ENCODE measurements at regions not wholly inside any gene's neighbourhood (a gene's known extent, or its start where the extent isn't known, plus 50 kb on each side); places are given as distances from the start of the nearest gene placed in this dataset.
A peak's percentile ranks its signal among the peaks of the same experiment; 100 is the strongest.
"Not testable (repeated sequence)": the region's sequence is repeated elsewhere in the genome, so short reads cannot be mapped to it uniquely, and the experiment has no call there.

DNA sequence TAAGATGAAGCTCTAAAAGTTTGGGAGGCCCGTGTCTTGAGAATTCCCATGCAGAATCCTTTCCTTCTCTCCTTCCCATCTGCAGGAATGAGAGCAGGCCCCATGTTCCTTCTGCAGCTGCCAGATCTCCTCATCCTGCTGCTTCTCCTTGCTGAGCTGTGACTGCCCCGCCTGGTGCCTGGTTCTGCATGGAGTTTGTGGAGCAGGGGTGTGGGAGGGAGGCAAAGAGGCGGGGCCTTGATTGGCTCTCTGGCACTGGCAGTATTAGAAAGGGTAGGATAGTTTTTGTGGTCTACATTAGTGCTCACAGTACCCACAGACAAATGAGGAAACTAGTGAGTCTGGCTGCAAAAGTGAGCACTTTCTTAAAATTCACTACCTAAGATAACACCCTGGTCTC lies 91.1 kb upstream of the CLPB start:
- Mint-ChIP-seq H3K9me3 (no peaks in the 10 kb centered on the region), H3K4me1 (peaks cover 13% of the 10 kb centered on the region), H3K36me3 (ENCODE audit: low read depth) (no peaks in the 10 kb centered on the region), H3K27ac (no peak overlapping the region), H3K4me3 (no peak overlapping the region), H3K27me3 (peaks cover 4% of the 10 kb centered on the region)
- no peak for DNase-seq
- ChIA-PET POLR2A (no interaction called here), CTCF (interaction anchor here (1.5 kb wide), 1 partner anchor 54 kb away, joined by 4 read pairs; no protein-coding TSS in a partner anchor)

DNA sequence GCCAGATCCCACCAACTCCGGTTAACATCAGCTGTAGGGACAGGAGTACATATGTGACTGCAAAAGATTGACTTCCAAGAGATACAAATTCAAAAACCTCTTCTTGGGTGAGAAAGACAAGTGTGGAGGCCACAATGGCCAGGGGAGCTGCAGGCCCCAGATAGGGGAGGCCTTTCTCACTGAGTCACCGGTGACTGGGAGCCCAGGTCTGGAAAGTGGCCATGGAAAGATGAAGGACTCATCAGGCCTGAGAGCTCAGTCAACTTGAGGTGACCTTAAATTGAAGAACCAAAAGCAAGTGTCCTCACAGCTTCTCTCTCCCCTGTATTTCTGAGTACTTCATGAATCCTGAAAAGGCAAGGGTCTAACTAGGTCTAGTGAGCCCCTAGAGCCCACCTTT lies 90.4 kb upstream of the CLPB start:
- H3K4me1 Mint-ChIP-seq, result peaks cover 20% of the 10 kb centered on the region
- H3K4me3 Mint-ChIP-seq, result no peak overlapping the region
- CTCF ChIA-PET, result interaction anchor here (1.5 kb wide), 1 partner anchor 53 kb away, joined by 4 read pairs; no protein-coding TSS in a partner anchor
- DNase-seq, result no peak
- POLR2A ChIA-PET, result no interaction called here
- no peaks in the 10 kb centered on the region for H3K36me3 Mint-ChIP-seq (ENCODE audit: low read depth)
- no peak overlapping the region for H3K27ac Mint-ChIP-seq
- no peaks in the 10 kb centered on the region for H3K27me3 Mint-ChIP-seq
- H3K9me3 Mint-ChIP-seq, result no peaks in the 10 kb centered on the region

DNA sequence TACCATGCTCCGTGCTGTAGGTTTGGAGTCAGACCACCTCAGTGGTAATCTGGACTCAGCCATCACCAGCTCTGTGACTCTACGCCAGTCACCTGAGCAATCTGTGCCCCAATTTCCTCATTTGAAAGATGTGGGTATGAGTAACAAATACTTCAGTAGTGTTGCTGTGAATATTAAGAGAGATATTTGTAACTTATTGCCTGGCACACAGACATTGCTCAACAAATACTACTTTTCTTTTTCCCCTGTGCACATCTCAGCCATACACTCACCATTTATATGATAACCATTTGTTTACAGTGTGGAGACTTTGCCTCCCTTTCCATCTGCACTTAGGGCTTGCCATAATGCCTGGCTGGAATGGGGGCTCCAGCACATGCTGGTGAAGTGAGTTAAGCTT lies 89.7 kb upstream of the CLPB start:
- ChIA-PET POLR2A (no interaction called here), CTCF (interaction anchor here (1.5 kb wide), 1 partner anchor 52 kb away, joined by 4 read pairs; no protein-coding TSS in a partner anchor)
- no peaks in the 10 kb centered on the region for H3K27me3 Mint-ChIP-seq
- no peaks in the 10 kb centered on the region for H3K9me3 Mint-ChIP-seq
- H3K27ac Mint-ChIP-seq, result no peak overlapping the region
- no peak for DNase-seq
- H3K4me1 Mint-ChIP-seq, result peaks cover 27% of the 10 kb centered on the region
- H3K4me3 Mint-ChIP-seq, result no peak overlapping the region
- no peaks in the 10 kb centered on the region for H3K36me3 Mint-ChIP-seq (ENCODE audit: low read depth)

DNA sequence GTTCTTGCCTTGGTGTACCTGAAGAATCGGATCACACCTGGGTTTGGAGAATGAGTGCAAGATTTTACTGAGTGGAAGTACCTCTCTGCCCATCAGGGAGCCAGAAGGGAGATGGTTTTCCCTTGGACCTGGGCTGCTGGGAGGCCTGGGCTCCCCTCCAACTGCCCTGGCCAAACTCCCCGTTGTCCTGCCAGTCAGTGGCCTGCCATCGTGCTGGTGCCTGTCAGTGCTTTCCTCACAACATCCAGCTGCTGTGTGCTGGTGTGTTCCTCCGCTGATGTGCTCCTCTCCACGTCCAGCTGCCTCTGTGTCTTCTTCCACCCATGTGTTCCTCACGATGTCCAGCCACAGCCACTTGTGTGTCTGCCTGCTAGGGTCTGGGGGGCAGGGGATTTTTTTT lies 87.9 kb upstream of the CLPB start:
- POLR2A ChIA-PET, result no interaction called here
- no peaks in the 10 kb centered on the region for H3K9me3 Mint-ChIP-seq
- peaks cover 2% of the 10 kb centered on the region for H3K27me3 Mint-ChIP-seq
- H3K4me1 Mint-ChIP-seq, result peaks cover 27% of the 10 kb centered on the region
- DNase-seq, result no peak
- no peak overlapping the region for H3K4me3 Mint-ChIP-seq
- H3K36me3 Mint-ChIP-seq (ENCODE audit: low read depth), result no peaks in the 10 kb centered on the region
- CTCF ChIA-PET, result no interaction called here
- H3K27ac Mint-ChIP-seq, result no peak overlapping the region

DNA sequence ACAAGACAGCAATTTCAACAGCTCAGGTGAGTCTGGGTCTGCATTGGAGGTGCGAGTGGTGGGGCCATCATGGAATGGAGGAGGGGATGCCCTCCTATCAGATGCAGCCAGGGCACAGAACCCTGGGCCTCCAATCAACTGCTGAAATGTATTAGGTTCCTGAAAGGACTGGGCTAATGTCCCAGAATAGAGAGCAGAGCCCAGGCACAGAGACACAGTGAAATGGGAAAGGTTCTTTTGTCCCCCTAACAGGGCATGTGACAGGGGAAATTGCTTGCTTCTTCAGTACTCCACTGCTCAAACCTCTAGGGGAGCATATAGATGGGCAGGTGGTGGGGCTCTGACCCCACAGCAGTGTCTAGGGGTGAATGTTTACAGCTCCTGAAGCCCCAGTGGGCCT lies 87.3 kb upstream of the CLPB start:
- H3K4me1 Mint-ChIP-seq, result peaks cover 27% of the 10 kb centered on the region
- ChIA-PET CTCF (interaction anchor here (0.9 kb wide), 1 partner anchor 17 kb away, joined by 3 read pairs; no protein-coding TSS in a partner anchor), POLR2A (no interaction called here)
- no peak overlapping the region for H3K27ac Mint-ChIP-seq
- H3K27me3 Mint-ChIP-seq, result peaks cover 5% of the 10 kb centered on the region
- H3K9me3 Mint-ChIP-seq, result no peaks in the 10 kb centered on the region
- no peak for DNase-seq
- no peaks in the 10 kb centered on the region for H3K36me3 Mint-ChIP-seq (ENCODE audit: low read depth)
- H3K4me3 Mint-ChIP-seq, result no peak overlapping the region

DNA sequence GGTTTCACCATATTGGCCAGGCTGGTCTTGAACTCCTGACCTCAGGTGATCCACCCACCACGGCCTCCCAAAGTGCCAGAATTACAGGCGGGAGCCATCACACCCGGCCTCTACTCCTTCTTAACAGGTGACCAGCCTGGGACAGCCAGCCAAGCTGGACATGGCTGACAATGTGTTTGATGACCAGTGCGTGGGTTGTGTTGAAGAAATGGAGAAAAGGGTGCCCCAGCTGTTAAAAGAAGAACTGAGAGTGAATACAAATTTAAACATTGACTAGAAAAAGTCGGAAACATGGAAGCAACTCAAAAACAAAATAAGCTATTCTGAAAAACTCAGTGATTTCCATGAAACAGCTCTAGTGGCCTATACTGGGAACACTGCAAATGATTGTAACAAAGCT lies 86.5 kb upstream of the CLPB start:
- H3K27me3 Mint-ChIP-seq, result peaks cover 8% of the 10 kb centered on the region
- ChIA-PET CTCF (interaction anchor here (0.9 to 2.4 kb wide), 7 partner anchors 17 to 163 kb away, joined by 3 to 8 read pairs (median 4); no protein-coding TSS in a partner anchor), POLR2A (interaction anchor here (1.3 kb wide), 1 partner anchor 593 kb away, joined by 4 read pairs; the partner anchor contains the start of gene XNDC1N)
- peaks cover 27% of the 10 kb centered on the region for H3K4me1 Mint-ChIP-seq
- peaks cover 4% of the 10 kb centered on the region for H3K36me3 Mint-ChIP-seq (ENCODE audit: low read depth)
- no peak overlapping the region for H3K4me3 Mint-ChIP-seq
- DNase-seq, result no peak
- H3K27ac Mint-ChIP-seq, result no peak overlapping the region
- peaks cover 4% of the 10 kb centered on the region for H3K9me3 Mint-ChIP-seq

DNA sequence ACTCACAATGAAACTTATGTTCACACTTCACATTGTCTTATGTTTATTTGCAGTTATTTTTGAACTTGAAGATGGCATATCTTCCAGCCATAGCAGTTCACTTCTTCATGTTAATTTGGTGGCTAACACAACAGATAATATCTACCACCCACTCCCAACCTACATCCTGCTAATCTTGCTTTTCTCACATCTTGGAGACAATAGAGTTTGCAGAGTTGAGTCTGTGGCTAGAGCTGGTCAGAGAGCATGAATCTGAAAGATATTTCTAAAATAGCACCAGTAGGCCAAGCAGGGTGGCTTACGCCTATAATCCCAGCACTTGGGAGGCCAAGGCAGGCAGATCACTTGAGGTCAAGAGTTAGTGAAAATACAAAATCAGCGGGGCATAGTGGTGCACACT lies 85.6 kb upstream of the CLPB start:
- not testable (repeated sequence) for H3K36me3 Mint-ChIP-seq (ENCODE audit: low read depth); H3K9me3 Mint-ChIP-seq; H3K27me3 Mint-ChIP-seq
- ChIA-PET CTCF (interaction anchor here (0.8 to 2.4 kb wide), 9 partner anchors 25 to 164 kb away, joined by 3 to 8 read pairs (median 3); no protein-coding TSS in a partner anchor), POLR2A (interaction anchor here (0.7 to 1.3 kb wide), 3 partner anchors 36 to 1485 kb away, joined by 3 to 4 read pairs (median 4); partner anchors contain the start of gene XNDC1N)
- Mint-ChIP-seq H3K27ac (peak overlapping the region; percentile 94), H3K4me1 (peaks cover 25% of the 10 kb centered on the region), H3K4me3 (peak overlapping the region; percentile 72)
- DNase-seq, result peak; percentile 37

DNA sequence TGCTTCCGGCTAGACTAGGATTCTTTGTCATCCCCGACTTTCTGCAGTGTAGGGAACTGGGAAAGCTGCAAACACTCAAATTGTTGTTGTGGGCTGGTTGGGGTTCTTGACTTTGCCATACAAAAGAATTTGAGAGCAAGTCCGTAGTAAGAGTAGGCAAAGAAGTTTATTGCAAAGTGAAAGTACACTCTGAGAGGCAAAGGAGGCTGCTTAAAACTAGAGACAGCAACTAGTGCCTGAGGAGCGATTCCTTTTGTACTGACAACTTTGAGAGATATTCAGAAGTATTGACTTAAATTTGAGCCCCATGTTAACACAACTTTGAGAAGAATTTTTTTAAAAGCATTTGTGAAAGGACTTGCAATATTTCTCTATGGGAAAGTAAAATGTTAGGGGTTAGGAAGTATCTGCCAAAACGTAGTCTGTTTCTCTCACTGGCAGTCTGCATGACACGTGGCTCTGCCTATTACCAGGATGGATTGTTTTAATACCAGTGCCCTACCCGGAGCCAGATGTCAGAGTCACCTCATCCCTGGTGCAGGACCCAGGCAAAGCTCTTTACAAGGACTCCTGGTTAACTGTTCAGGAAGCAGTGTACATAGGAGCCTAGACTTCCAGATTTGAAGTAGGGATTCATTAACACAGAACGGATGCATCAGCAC lies 85.0 kb upstream of the CLPB start:
- Mint-ChIP-seq H3K27me3 (peaks cover 11% of the 10 kb centered on the region), H3K9me3 (peaks cover 6% of the 10 kb centered on the region), H3K27ac (peak overlapping the region; percentile 94), H3K36me3 (ENCODE audit: low read depth) (peaks cover 7% of the 10 kb centered on the region), H3K4me3 (peak overlapping the region; percentile 72), H3K4me1 (peaks cover 25% of the 10 kb centered on the region)
- DNase-seq, result peak; percentile 41
- ChIA-PET POLR2A (interaction anchor here (1.2 to 1.3 kb wide), 2 partner anchors 36 to 591 kb away, joined by 4 read pairs; partner anchors contain the start of gene XNDC1N), CTCF (interaction anchor here (0.8 to 2.4 kb wide), 6 partner anchors 26 to 165 kb away, joined by 3 to 8 read pairs (median 4); no protein-coding TSS in a partner anchor)

DNA sequence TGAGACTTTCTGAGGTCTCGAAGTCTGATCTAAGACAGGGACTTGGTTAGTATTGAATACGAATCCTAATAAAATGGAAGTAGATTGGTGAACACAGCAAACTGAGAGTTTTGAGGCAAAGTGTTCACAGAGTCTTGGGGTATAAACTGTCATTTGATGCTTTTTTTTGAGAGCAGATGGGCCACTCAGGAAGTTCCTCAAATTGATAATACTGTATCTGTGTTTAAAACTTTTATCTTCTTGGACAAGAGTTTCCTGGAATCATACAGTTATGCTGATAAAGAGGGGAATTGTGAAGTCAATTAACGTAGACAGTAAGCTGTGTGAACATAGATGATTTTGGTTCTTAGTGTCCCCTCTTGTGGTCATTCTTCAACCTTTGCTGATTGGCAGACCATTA lies 80.0 kb upstream of the CLPB start:
- ChIA-PET CTCF (no interaction called here), POLR2A (no interaction called here)
- Mint-ChIP-seq H3K27me3 (peaks cover 13% of the 10 kb centered on the region), H3K9me3 (peaks cover 33% of the 10 kb centered on the region), H3K36me3 (ENCODE audit: low read depth) (peaks cover 16% of the 10 kb centered on the region), H3K4me1 (peaks cover 5% of the 10 kb centered on the region), H3K27ac (no peak overlapping the region), H3K4me3 (no peak overlapping the region)
- no peak for DNase-seq

DNA sequence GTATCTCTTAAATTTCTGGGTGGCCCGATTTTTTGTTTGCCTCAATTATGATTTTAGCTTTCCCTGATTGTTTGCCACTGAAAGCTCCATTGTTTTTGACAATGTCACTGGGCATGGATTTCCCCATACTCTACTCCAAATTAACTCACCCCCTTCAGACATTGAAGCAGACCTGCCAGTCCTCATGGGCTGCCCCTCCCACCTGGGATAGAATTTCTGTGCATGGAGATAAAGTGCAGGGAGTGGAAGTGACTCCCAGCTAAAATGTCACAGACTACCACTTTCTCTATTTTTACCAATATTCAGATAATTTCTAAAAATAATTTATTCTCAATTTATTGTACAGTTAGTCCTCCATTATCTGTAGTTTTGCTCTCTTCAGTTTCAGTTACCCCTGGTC lies 79.1 kb upstream of the CLPB start:
- H3K27ac Mint-ChIP-seq, result no peak overlapping the region
- H3K36me3 Mint-ChIP-seq (ENCODE audit: low read depth), result peaks cover 16% of the 10 kb centered on the region
- DNase-seq, result no peak
- H3K27me3 Mint-ChIP-seq, result peaks cover 13% of the 10 kb centered on the region
- ChIA-PET CTCF (no interaction called here), POLR2A (no interaction called here)
- H3K4me3 Mint-ChIP-seq, result no peak overlapping the region
- peaks cover 33% of the 10 kb centered on the region for H3K9me3 Mint-ChIP-seq
- no peaks in the 10 kb centered on the region for H3K4me1 Mint-ChIP-seq

DNA sequence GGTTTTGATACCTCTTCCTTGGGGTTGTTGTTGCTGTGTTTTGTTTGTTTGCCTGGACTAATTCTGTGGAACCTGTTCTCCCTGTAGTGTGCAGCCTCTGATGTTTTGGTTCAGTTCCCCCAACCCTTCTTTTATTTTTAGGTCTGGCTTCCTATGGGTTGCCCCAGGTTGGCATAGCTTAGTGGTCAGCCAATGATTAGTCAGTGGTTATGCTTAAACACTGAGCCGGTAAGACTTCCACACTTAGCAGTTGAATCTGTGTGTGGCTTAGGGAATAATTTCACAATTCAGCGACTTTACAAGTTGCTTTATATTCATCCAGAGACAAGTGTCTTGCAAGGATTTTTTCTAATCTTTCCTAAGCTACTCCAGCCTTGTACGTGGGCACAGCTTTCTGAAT lies 78.6 kb upstream of the CLPB start:
- Mint-ChIP-seq H3K4me3 (no peak overlapping the region), H3K27me3 (peaks cover 13% of the 10 kb centered on the region), H3K9me3 (peaks cover 33% of the 10 kb centered on the region), H3K36me3 (ENCODE audit: low read depth) (peaks cover 16% of the 10 kb centered on the region), H3K4me1 (no peaks in the 10 kb centered on the region), H3K27ac (no peak overlapping the region)
- ChIA-PET CTCF (no interaction called here), POLR2A (no interaction called here)
- DNase-seq, result no peak

DNA sequence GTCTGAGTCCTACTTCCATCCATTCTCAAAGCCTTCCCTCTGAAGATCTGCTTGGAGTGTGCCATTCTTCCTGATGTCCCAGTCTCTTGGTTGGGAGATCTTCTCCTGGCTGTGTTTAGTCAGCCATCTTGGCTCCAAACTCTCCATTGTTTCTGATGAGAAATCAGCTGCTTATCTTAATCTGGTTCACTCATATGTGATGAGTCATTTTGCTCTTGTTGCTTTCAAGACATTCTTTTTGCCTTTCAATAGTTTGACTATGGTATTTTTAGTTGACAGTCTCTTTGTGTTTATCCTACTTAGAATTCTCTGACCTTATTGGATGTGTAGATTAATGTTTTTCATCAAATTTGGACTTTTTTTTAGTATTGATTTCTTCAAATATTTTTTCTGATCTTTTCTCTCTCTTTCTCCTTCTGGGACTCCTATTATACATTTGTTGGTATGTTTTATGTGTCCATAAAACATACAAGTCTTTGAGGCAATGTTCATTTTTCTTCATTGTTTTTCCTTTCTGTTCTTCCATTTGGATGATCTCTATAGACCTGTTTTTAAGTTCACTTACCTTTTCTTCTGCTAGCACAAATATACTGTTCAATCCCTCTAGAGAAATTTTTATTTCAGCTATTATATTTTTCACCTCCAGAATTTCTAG lies 77.2 kb upstream of the CLPB start:
- POLR2A ChIA-PET, result no interaction called here
- CTCF ChIA-PET, result no interaction called here

DNA sequence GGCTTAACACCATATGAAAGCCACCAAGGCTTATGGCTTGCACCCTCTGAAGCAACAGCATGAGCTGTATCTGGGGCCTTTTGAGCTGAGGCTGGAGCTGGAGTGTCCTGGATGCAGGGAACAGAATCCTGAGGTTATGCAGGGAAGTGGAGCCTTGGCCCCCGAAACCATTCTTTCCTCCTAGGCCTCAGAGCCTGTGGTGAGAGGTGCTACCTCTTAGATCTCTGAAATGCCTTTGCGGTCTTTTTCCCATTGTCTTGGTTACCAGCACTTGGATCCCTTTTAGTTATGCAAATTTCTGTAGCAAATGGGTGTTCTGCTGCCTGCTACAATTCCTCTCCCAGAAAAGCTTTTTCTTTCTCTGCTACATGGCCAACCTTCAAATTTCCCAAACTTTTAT lies 72.7 kb upstream of the CLPB start:
- Mint-ChIP-seq H3K4me3 (no peak overlapping the region), H3K4me1 (no peaks in the 10 kb centered on the region), H3K36me3 (ENCODE audit: low read depth) (peaks cover 15% of the 10 kb centered on the region), H3K27me3 (peaks cover 20% of the 10 kb centered on the region), H3K27ac (no peak overlapping the region), H3K9me3 (peaks cover 24% of the 10 kb centered on the region)
- no peak for DNase-seq
- CTCF ChIA-PET, result interaction anchor here (0.9 kb wide), 1 partner anchor 36 kb away, joined by 3 read pairs; no protein-coding TSS in a partner anchor
- POLR2A ChIA-PET, result no interaction called here

More for the DNA sequence above, 77.2 kb upstream of the CLPB start:
- H3K9me3 Mint-ChIP-seq, result peaks cover 32% of the 10 kb centered on the region
- peaks cover 8% of the 10 kb centered on the region for H3K27me3 Mint-ChIP-seq
- H3K27ac Mint-ChIP-seq, result no peak overlapping the region
- no peak for DNase-seq
- H3K36me3 Mint-ChIP-seq (ENCODE audit: low read depth), result peaks cover 16% of the 10 kb centered on the region
- H3K4me1 Mint-ChIP-seq, result no peaks in the 10 kb centered on the region
- H3K4me3 Mint-ChIP-seq, result no peak overlapping the region

Data from activated CD4-positive, alpha-beta memory T cell treated with anti-CD3 and anti-CD28 coated beads, Interleukin-2, amount 10 ng/mL, durations not matched to agents 7 days and 5 days (primary cell).